ENCODE measurements at regions not wholly inside any gene's neighbourhood (a gene's known extent, or its start where the extent isn't known, plus 50 kb on each side); places are given as distances from the start of the nearest gene placed in this dataset.

DNA sequence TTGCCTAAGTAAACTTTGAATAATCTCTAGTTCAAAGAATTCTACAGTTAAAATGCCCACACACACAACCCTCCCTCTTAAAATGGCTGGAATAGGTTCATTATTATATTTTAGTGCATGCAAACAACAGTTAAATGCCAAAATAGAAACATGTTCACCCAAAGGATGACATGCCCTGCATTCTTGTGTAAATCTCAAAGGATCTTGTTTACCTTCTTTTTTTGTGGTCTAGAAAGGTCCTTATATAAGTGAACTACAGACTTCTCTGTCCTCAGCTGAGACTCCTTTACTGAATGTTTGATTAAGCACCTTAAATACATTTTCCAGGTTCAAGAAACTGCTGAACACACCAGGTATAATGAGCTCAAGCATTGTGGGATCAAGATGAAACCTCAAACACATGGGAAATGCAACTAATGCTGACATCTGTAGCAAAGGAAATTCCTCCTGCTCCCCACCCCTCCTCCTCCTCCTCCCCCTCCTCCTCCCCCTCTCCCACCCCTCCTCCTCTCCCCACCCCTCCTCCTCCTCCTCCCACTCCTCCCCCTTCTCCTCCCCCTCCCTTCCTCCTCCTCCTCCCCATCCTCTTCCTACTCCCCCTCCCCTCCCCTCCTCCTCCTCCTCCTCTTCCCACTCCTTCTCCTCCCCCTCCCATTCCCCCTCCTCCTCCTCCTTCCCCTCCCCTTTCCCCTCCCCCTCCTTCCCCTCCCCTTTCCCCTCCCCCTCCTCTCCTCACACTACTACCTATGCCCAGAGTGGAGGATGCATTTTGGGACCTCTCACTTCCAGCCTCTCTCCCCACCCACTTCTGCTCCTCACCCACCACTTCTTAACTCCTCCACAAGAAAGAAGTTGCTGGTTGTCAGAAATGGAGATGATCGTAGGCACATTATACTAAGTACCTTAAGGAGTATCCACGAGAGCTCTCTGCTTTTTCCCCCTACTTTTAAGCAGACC is 233.9 kb downstream of the MRPL39 start:
- no peak for DNase-seq

DNA sequence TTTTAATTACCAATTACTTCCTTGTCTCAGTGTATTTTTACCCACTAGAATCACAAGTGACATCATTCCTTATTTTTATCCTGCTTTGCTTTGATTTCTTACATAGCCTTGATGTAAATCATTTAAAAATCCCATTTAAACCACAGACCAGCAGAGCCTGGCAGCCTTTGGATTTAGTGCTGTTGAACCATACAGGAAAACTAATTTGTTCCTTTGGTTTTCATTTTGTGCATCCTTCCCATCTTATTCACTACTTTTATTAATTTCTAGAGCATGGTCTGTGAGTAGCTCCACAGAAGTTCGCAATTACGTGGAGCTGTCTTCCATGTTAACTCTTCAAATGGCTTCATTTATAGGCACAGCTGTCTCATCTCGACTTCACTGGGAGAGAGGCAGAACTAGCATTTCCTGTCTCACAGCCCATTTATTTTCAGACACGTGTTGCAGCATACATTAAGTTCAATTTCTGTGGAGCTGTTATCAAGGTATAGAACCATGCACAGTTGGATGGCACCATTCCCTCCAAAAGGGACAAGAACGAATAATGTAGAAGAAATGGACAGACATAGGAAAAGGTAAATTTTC is 235.3 kb downstream of the MRPL39 start:
- DNase-seq, result no peak

DNA sequence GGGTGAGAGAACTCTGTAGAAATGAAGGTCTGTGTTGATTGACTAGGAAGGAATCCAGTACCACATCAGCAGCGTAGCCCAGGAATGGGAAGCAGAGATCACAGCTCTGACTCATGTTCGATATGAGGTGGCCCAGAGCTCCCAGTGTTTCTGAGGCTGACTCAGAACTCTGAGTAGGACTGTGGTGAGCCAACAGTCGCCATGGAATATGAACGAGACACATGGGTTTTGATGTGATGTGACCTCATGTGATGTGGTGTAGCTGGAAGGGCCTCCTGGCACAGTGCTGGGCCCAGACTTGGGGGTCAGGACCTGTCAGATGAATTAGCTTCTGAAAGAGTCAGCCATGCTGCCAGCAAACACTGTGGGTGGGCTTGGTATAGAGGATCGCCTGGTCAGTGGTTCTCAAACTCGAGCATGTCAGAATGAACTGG is 237.0 kb downstream of the MRPL39 start:
- no peak for DNase-seq

DNA sequence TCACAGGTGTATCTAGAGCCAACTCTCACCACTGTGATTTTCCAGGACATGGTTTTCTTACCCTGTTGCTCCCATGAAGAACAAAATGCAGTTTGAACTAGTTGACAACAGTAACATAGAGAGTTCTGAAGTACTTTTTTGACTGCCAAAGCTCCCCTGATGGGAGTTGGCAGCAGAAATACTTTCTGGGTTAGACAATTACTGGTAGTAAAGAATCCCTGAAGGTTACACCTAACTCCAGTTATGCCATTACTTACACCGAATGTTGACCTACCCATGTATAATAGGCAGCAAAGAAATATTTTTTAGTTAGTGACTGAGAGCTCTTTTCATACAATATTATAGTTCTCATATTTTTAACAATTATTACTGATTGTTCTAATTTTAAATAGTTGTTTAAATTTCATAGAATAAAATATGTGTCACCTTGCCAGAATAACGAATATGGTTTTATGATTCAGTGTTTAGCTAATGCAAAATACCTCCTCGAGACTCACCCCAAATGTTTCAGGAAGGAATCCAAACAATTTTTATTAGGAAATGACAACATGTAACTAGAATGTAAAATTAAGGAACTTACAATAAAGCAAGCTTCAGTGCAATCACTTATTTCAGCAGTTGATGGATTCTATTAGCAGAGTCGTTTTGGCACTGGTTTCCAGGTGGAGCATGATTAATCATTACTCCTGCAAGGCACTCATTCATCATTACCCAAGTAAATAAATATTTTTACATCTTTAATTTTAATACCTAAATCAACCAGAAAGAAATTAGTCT is 237.6 kb downstream of the MRPL39 start:
- DNase-seq, result no peak

DNA sequence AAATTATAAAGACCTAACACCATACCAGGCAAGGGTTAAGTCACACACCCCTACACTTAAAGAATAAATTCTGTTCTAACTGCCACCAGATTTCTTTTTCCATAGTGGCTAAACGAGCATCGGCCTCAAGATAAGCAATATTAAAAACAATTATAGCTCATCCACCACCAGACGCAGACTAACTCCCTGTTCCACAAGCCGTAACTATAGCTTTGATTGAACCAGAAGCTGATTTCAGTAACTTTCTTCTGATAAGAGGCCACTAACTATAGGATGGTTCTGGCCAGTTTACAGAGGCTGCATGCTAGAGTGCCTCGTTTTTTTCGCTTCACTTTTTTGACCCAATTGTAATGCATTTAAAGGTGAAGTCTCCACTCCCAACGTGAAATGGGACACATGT is 238.8 kb downstream of the MRPL39 start:
- DNase-seq, result no peak

DNA sequence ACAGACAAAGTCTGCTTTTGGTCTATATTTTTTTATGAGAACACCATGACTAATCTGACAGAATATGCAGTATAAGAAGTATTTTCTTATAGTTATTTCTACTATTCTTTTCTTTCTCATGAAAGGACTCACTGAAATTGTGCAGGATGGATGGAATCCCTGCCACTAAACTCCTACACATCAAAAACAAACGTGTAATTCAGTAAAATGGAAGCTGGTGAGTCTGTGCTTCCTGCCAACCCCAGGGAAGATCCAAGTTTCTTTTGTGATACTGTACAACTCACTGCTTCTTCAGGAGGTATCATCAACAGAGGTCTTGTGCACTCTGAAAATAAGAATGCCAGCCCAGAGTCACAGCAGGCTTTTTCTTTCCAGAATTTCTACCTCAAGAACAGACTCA is 241.2 kb downstream of the MRPL39 start:
- DNase-seq, result no peak

DNA sequence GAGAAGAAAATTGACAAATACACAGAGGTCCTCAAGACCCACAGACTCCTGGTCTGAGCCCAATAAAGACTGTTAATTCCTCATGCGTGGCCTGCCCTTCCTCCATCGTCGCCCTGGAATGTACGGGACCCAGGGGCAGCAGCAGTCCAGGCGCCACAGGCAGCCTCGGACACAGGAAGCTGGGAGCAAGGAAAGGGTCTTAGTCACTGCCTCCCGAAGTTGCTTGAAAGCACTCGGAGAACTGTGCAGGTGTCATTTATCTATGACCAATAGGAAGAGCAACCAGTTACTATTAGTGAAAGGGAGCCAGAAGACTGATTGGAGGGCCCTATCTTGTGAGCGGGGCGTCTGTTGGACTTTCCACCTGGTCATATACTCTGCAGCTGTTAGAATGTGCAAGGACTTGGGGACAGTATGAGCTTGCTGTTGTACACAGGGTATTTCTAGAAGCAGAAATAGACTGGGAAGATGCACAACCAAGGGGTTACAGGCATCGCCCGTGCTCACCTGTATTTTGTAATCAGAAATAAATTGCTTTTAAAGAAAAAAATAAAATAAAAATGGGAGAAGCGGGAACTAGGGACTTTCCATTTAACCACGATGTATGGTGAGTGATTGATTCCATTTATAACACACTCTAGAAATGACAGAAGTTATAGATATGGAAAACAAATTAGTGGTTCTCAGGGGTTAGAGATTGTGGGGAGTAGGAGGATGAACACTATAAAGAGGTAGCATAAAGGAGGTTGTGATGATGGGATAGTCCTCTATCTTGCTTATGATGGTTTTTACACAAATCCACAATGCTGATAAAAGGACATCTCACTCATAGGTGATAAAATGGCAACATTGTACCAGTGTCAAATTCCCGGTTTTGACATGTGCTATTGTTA is 244.7 kb downstream of the MRPL39 start:
- no peak for DNase-seq

DNA sequence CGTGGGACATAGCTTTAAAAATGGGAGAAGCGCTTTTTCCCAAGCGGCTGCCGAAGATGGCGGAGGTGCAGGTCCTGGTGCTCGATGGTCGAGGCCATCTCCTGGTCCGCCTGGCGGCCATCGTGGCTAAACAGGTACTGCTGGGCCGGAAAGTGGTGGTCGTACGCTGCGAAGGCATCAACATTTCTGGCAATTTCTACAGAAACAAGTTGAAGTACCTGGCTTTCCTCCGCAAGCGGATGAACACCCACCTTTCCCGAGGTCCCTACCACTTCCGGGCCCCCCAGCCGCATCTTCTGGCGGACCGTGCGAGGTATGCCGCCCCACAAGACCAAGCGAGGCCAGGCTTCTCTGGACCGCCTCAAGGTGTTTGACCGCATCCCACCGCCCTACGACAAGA is 245.5 kb downstream of the MRPL39 start:
- DNase-seq, result no peak

DNA sequence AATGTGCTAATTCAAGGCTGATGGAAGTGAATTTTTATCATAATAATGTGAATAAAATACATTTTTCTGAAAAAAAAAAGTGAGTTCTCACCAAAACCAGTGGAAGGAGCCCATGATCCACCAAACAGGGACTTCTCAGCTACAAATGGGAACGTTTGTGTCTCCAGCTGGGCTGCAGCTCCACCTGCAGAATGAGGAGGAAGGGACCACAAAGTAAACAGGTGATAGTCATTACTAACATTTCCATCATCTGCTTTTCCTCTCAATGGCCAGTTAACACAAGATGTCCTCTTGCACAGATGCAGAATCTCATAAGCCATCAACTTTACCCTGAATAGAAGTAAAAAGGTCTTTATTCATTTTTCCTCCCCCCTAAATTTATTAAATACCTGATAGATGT is 246.2 kb downstream of the MRPL39 start:
- DNase-seq, result no peak

DNA sequence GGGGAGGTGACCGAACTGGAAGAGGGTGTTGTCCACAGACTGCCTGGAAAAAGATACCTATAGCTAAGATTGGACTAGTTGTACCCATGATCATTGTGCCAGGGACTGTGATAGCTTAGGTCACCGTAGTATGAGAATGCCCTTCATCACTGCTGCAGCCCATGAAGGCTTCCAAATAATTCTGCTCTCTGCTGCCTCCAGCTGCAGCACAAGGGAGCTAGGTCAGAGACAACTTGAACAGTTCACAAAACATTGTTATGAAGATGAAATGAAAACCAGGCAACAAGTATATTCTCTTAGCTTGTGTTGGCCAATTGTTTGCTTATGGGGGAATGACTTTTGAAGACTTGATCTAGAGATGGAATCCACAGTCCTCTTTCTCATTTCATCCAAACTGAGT is 246.7 kb downstream of the MRPL39 start:
- no peak for DNase-seq

DNA sequence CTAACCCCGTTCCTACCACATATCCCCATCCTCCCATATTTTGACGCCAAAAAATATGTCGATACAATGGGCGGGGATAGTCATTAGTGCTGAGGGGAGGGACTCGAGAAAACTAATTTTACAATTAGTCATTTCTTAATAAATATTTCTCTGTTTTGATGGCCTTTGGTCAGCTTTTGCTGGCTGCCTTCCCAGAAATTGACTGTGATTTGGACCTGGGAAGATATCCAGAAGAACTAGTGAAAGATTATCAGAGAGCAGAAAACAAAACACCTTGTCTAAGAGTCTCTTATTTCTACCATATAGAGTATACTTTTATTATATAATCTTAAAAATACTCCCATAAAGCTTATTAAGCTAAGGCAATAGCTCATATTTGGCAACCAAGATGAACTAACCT is 247.6 kb downstream of the MRPL39 start:
- DNase-seq, result no peak

DNA sequence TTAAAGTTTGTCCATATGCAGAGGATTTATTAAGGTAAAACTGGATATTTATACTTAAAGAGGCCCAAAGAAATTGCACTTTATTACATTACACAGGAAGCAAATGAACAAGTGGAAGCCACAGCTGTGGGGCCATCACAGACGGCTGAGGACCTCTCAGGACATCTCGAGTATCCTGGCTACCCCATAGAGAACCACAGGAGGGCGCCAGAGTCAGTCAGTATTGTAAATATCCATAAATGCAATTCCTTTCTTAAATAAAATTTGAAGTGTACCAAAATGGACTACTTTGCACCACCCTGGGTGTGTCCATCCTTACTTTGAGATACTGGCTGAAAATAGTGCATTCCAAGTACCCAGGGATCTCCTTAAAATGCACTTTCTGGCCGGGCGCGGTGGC is 257.2 kb downstream of the MRPL39 start:
- no peak for DNase-seq

DNA sequence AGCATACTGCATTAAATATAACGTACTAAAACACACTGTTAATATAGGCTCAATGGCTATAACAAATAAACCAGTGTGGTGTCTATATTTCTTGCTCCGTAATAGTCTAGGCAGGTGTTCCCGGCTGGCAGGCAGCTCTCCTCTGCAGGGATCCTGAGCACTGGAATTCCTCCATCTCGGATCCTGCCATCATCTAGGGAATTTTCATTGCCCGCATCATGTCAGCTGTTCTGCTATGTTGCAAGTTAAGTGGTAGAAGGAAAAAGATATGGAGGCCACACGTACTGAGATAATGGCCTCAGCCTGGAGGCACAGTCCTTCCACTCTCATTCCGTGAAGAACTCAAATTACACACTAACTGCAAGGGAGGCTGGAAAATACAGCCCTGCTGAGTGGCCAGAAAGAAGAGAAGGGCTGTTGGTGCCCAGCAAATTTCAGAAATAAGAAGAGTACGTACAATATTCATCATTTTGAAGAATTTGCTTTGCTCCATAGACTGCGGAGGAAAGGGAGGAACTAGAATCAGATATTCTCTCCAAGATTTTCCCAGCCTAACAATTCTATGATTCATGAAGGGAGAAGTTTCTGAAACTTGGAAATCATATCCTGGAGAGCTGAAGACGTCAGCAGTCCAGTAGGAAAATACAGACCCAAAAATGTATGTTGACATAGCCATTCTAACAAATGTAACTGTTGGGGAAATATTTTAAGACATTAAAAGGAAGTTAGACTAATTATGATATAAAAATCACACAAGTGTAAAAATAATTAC is 263.3 kb downstream of the MRPL39 start:
- DNase-seq, result no peak

DNA sequence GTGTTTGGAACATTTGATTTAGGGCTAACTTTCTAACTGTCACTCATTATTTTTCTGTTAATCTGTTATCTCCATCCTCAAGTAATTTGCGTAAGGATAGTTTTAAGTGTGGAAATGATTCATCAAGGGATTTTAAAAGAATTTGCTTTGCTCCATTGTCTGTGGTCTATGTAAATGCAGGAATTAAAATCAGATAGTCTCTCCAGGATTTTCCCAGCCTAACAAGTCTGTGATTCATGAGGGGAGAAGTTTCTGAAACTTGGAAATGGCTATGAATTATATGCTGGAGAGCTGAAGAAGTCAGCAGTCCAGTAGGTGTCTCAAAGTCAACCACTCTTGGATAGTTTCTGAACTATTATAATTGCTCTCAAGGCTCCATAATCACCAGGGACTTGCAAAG is 264.5 kb downstream of the MRPL39 start:
- DNase-seq, result no peak

DNA sequence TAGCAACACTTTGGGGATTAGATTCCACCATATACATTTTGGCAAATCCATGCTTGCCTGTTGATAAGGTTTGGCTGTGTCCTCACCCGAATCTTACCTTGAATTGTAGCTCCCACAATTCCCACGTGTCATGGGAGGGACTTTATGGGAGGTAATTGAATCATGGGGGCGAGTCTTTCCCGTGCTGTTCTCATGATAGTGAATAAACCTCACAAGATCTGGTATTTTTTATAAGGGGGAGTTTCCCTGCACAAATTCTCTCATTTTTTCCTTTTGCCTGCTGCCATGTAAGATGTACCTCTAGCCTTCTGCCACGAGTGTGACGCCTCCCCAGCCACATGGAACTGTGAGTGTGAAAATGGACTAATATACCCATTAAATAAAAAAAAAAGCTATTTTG is 265.3 kb downstream of the MRPL39 start:
- no peak for DNase-seq

DNA sequence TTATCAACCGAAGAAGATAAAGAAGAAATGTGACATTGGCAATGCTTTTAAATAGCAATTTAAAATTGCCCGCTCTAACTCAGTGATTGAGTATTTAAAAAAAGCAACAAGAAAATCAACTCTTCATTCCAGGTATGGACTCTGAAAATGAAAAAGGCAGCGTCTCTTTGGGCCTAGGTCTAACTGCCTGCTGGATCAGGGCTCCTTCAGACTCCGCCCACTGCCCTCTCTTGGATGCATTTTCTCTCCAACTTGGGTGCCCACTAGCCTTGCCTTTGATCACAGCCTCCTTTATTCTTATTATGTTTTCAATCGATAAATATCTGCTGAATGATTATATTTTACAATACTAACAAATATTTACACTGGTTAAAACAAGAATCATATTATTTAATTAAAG is 268.9 kb downstream of the MRPL39 start:
- DNase-seq, result no peak

DNA sequence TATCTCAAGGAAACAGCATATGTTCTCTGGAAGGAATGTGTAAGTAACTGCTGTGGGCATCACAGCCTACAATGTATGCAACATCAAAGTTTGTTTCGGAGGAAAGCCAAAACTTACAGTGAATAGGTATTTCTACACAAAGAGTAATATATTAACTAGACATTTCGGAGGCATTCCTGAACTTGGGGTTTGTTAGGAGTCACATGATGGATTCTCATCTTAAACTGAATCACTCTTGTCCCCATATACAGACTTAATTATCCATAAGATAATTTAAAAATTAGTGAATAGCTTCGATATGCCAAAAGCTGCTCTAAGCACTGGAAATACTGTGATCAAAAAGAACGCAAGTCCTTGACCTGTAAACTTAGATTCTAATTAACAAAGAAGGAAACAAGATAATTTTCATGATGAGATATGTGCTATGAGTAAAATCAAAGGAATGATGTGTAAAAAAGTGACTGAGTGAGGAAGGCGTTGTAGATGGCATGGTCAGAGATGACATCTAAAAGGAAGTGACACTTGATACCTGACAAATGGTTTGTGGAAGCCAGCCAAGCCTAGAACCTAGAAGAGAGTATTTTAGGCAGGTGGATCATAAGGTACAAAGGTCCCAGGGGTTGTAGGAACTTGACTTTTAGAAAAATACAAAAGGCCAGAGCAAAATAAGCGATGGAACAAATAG is 273.1 kb downstream of the MRPL39 start:
- DNase-seq, result no peak

DNA sequence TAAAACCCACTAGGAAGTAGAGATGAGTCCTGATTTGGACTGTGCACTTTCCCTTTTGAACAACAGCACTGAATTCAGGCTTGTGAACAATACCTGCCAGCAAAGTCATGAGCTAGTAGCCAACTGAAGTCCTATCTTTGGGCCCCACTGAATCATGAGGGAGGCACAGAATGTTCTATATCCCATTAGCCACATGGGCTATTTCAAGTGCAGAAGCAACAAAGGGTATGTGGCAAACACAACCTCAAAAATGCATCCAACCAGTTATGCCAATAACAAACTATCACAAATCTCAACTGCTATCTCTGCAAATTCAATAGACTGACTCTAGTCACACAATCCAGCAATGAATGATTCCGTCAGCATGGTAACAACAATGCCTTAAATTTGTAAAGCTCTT is 276.0 kb downstream of the MRPL39 start:
- no peak for DNase-seq

DNA sequence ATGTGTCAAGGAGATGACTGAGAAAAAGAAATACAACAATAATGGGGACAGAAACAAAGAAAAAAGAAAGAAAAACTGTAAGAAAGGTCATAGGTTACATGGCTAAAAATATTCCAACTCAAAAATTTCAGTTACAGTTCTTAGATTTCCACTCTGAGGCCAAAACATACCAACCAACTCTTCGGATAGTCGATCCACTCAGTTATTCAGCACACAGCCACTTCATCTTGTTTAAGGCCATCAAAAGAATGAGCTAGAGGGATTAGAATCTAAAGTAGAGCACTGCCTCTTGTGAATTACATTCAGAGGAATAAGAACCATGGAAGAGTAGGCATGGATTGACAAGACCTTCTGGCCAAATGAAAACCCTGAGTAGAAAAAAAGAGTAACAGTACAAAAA is 277.0 kb downstream of the MRPL39 start:
- peak; percentile 7 for DNase-seq

DNA sequence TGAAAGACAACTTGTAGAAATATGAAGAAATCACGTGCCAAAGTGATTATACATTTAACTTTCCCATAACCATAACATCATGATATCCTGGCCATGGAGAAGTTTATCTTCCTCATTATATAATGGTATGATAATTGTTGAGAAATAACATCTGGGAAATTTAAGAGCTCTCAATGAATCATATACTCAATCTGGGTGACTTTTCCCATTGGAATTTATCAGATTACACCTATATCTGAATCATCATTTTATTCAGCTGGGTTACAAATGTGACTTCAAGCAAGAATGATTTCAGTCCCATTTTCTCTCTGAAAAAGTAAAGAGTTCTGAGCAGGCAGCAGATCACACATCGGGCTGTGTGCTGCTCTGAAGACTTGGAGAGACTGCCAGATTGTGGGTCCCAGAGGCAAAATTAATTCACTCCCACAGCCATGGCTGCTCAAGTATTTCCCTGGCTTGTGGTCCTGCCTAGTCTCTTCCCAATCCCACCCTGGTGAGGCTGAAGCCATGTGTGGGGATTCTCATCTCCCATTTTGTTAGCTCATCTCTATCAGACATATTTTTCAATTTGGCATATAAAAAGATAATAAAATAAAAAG is 278.0 kb downstream of the MRPL39 start:
- DNase-seq, result no peak

DNA sequence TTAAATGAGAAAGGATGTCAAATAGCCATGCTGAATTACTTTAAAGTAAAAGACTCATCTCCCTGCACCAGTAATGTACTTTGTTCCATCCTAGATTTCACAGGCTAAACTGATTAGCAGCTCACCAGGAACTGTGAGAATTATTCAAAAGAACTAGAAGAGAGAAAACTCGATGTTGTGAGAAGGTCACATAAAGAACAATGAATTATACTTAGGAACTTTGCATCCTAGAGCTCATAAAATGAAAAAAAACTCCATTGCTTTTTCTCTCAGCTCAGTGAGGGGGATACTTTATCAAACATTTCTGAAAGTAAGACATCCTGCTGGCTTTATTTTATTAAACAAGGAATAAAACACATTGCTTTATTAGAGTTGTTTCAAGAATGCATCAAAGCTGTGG is 278.5 kb downstream of the MRPL39 start:
- DNase-seq, result no peak
